GM18861 (cell line): ENCODE measurements at regions not wholly inside any gene's neighbourhood (a gene's known extent, or its start where the extent isn't known, plus 50 kb on each side); places are given as distances from the start of the nearest gene placed in this dataset.
A peak's percentile ranks its signal among the peaks of the same experiment; 100 is the strongest.

ENCODE experiments used
- ATAC-seq: cut with Tn5 transposase; IDR thresholded peaks from one replicate; pipeline ENCODE4 v1.9.1; 2021; ENCODE audit not compliant: unreplicated experiment

DNA sequence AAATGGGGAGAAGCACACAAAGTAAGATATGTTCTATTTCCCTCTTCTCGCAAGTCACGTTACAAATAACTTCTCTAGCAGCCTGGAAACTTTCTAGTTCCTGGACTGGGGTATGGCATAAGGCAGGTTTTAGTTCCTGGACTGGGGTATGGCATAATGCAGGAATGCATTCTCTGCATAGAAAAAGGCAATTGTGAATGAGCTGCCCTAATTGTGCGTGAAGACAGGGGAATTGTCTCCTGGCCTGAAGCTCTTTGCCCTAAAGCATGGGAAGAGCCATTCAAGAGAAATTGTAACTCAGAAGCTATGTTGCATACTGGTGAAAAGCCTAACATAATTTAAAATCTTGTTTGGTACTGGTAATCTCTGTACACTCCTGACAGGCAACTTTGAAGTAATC lies 54.3 kb upstream of the CBLB start:
- no peak for ATAC-seq

DNA sequence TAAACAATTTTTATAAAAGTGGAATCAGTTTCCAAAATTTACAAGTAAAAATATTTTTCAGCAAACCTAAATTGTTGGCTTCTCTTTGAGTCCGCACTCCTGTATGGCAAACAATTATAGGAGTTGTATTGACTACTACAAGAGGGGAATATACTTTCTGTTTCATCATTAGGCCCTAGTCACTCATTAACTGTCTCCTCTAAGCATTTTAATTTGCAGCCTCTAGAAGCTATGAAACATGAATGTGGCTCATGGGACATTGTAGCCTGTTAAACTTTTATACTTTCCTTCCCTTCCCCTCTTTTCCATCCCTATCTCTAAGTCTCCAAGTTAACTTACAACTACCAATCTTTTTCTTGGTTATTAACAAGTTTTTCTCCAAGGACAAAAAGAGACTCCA lies 58.9 kb upstream of the CBLB start:
- ATAC-seq = peak; percentile 60

DNA sequence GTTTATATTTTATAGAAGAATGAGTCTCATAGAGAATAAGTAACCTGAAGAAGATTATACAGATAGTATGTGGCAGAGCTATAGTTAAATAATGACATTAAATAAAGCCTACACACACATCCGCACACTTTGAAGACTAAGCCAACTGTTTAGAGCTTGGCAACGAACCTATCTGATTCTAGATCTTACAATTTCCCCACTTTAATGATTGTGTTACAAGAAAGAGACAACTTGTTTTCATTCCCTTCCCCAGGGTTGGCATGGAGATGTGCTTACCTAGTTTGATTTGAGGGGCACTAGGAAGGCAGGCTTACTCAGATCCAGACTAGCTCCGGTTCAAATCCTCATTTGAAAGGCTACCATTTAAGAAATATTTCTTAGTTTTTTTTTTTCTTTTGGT lies 61.9 kb upstream of the CBLB start:
- no peak for ATAC-seq

GRCh38 chr3:105931500-105931899 lies 62.7 kb upstream of the CBLB start:
- no peak for ATAC-seq

DNA sequence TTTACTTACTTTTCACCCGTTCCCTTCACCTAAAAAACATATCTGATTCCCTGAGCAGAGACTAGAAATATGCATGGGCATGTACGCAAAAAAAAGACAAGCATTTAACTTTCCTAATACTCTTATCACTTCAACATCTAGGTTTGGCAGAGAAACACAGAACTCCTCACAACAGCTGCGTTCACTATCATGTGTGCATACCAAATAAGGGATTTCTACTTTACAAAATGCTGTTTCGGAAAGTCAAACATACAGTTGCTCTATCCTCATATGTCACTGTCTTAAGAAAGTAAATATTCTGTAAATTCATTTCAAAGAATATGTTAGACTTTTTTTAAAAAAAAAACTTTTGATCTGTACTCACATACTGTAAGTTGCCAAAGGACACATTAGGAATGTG lies 65.1 kb upstream of the CBLB start:
- no peak for ATAC-seq

DNA sequence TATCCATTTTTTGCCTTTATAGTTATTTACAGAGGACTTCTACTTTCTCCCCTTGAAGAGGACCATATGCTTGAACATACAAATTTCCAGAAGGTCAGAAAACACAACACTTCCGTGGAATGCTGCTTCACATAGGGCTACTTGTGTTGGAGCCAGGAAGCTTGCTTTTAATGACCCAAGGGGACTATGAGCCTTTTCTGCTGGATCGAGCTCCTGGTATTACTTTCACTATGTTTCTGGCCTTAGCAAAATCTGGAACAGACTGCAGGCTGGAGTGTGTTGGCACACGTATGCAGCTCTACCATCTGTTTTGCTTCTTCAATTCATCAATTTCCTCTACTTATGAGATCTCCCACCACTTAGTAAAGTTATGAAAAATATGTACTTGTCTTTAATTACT lies 69.3 kb upstream of the CBLB start:
- ATAC-seq = no peak

DNA sequence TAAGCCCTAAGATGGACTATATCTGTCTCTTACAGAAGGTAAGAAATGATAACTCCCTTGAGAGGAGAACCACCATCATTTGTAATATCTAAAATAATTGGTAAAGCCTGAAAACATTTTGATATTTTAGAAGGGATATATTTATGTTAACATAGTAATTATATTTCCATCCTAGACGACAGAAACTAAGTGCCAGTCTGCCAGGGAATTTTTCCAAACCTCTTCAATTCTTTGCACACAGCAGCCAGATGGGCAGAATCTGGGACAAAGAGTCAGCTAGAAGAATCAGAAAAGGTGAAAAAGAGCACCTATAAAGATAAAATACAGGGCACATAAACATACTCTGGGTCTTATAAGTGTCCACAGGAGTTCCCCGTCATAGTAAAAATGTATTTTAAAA lies 70.0 kb upstream of the CBLB start:
- ATAC-seq = no peak

- no peak for ATAC-seq
Observed at GRCh38 chr3:105944276-105944675, 75.5 kb upstream of the CBLB start.

DNA sequence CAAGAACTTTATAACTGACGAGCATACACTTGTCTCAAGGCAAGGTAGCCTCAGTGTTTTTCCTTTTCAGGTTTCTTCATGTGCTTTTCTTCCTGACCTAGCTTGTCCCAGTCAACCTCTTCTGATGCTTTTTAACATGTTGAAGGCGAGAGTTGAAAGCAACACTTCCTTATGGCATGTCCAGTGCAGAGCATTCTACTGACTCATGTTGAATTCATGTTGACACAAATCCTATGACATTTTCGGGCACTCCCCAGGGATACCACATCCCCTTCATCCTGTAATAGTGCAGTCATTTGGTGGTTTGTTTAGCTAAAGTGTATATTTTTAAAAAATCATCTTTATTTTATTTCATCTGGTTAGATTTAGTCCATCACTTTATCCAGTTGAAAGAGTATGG lies 75.9 kb upstream of the CBLB start:
- ATAC-seq = no peak

- ATAC-seq = no peak
Observed at GRCh38 chr3:105948101-105948500, 79.3 kb upstream of the CBLB start.

- ATAC-seq = no peak
Observed at GRCh38 chr3:105950881-105951600, 82.2 kb upstream of the CBLB start.

DNA sequence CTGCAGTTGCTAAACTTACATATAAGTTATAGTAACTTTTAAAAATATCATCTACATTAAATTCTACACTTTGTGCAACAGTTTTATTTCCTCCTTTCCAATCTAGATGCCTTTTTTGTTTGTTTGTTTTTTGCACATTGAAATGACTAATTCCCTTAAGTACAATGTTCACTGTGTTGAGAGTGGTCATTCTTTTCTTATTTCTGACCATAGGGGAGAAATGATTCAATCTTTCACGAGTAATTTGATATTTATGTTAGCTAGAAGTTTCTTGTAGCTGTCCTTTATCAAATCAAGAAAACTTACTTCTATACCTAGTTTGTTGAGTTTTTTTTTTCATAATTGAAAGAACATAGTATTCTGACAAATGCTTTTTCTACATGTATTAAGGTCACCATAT lies 85.0 kb upstream of the CBLB start:
- ATAC-seq = no peak

- no peak for ATAC-seq
Observed at GRCh38 chr3:105956306-105956705, 87.5 kb upstream of the CBLB start.

- ATAC-seq = no peak
Observed at GRCh38 chr3:105957722-105958121, 88.9 kb upstream of the CBLB start.

DNA sequence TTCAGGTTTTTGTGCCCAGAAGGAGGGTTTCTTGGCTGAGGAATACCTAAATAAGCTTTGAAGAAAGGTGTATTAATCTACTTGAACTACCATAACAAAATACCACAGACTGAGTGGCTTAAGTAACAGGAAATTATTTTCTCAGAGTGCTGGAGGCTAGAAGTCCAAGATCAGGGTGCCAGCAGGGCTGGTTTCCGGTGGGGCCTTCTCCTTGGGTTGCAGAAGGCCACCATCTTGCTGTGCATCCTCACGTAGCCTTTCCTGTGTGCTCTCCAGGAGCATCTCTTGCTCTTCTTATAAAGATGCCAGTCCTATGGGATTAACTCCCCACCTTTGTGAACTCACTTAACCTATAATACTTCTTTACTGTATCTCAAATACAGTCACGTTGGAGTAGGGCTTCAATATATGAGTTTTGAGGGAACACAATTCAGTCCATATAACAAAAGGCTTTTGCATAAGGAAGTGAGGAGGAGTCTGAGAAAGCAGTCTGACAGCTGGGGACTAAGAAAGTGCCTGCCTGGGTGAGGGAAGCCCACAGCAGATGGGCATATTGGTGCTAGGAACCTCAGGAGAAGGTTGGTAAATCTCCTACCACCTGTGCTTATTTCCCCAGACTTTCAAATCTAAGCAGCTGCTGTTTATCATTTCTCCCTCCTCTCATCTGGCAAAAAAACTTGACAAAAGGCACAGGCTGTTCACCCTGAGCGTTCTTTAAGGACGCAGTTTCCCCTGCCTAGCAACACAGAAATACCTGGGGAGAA lies 89.6 kb upstream of the CBLB start:
- no peak for ATAC-seq

- ATAC-seq = no peak
Observed at GRCh38 chr3:105959851-105960250, 91.0 kb upstream of the CBLB start.

GRCh38 chr3:105960381-105960780 lies 91.6 kb upstream of the CBLB start:
- no peak for ATAC-seq

GRCh38 chr3:105963161-105963560 lies 94.3 kb upstream of the CBLB start:
- ATAC-seq = no peak

GRCh38 chr3:105965384-105965783 lies 96.6 kb upstream of the CBLB start:
- ATAC-seq = no peak

- no peak for ATAC-seq
Observed at GRCh38 chr3:105967117-105967516, 98.3 kb upstream of the CBLB start.

DNA sequence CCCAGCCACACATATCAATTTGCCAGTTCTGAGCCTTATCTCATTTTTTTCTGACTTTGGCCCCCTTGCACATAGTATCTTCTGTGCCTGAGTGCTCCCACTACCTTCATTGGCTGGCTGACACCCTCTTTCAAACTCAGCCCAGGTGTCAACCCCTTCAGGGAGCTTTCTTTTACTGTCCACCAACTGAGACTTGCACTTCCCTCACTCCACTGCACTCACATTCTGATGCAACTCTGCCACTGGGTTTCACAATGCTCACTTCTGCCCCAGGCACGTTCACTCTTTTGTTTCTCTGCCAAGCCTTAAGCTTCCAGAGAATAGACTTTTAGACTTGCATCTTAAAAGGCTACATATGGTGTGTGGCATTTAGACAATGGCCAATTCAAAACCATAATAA lies 101.5 kb upstream of the CBLB start:
- no peak for ATAC-seq

GRCh38 chr3:105972069-105972468 lies 103.3 kb upstream of the CBLB start:
- no peak for ATAC-seq

DNA sequence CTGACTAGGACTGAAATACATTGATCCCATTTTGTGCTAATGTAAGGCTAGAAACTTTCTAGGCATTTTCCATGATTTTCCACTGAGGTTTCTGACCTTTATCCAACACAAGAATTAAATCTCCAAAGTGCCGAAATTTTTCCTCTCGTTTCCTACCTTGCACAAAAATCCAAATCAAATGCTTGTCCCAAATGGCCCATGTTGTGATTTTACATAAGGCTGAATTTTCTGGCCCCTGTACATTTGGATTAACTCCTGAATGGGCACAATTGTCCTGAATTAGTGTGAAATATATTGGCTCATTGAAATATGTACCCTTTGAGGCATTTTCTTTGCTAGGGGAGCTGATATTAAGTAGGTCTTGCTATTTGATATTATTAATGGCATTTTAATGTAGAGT lies 105.6 kb upstream of the CBLB start:
- ATAC-seq = no peak
